GM10248 (cell line): ENCODE measurements at regions not wholly inside any gene's neighbourhood (a gene's known extent, or its start where the extent isn't known, plus 50 kb on each side); places are given as distances from the start of the nearest gene placed in this dataset.

ENCODE experiments used
- CTCF ChIA-PET: fragments of 300-600 bp; sonication (Branson Sonifier 250); formaldehyde crosslinking; extraction: SDS; loops from one replicate; lab custom pipeline; 2021; ENCODE audit warnings: antibody characterized with exemption; lab: Yijun Ruan, JAX
- POLR2A ChIA-PET: fragments of 350-650 bp; sonication (Branson Sonifier 250); formaldehyde crosslinking; extraction: SDS; loops from one replicate; lab custom pipeline; 2020; ENCODE audit warnings: antibody characterized with exemption; lab: Yijun Ruan, JAX
- DNase-seq: peaks from one replicate; pipeline ENCODE4 v3.0.0; 2012; ENCODE audit errors: extremely low spot score
- CTCF ChIP-seq: IDR thresholded peaks from 2 replicates; pipeline ENCODE4 v1.5.1; 2012; ENCODE audit warnings: mild to moderate bottlenecking, low read depth; ENCODE audit errors: extremely low read depth, missing control alignments, control extremely low read depth

GRCh38 chr5:16245956-16246355 lies 66.4 kb upstream of the MARCHF11 start:
- DNase-seq = no peak
- POLR2A ChIA-PET = no interaction called here
- no peak for TF ChIP-seq CTCF
- CTCF ChIA-PET = no interaction called here

- ChIA-PET POLR2A (no interaction called here), CTCF (no interaction called here)
- no peak for TF ChIP-seq CTCF
- DNase-seq = no peak
These were observed 65.7 kb upstream of the MARCHF11 start for GRCh38 chr5:16245249-16245648.

GRCh38 chr5:16238018-16238417 lies 58.4 kb upstream of the MARCHF11 start:
- no peak for DNase-seq
- POLR2A ChIA-PET = no interaction called here
- TF ChIP-seq CTCF = no peak
- CTCF ChIA-PET = interaction anchor here (1.3 kb wide), 1 partner anchor 12 kb away, joined by 6 read pairs; no protein-coding TSS in a partner anchor

- DNase-seq = no peak
- CTCF ChIA-PET = no interaction called here
- POLR2A ChIA-PET = no interaction called here
- TF ChIP-seq CTCF = no peak
These were observed 55.0 kb upstream of the MARCHF11 start for GRCh38 chr5:16234598-16234997.

GRCh38 chr5:16233730-16234129 lies 54.1 kb upstream of the MARCHF11 start:
- no peak for DNase-seq
- POLR2A ChIA-PET = no interaction called here
- CTCF ChIA-PET = interaction anchor here (1.0 kb wide), 1 partner anchor 22 kb away, joined by 3 read pairs; no protein-coding TSS in a partner anchor
- TF ChIP-seq CTCF = no peak

GRCh38 chr5:16229357-16229940 lies 49.9 kb upstream of the MARCHF11 start:
- POLR2A ChIA-PET = no interaction called here
- no peak for DNase-seq
- CTCF ChIA-PET = no interaction called here
- TF ChIP-seq CTCF = no peak
